ENCODE measurements at regions not wholly inside any gene's neighbourhood (a gene's known extent, or its start where the extent isn't known, plus 50 kb on each side); places are given as distances from the start of the nearest gene placed in this dataset.

- H3K4me1 Mint-ChIP-seq = no peaks in the 10 kb centered on the region
- ATAC-seq (ENCODE audit: low read depth in 2 of 2) (no peak), DNase-seq (no peak)
- H3K9me3 Mint-ChIP-seq = no peaks in the 10 kb centered on the region
- peaks cover 5% of the 10 kb centered on the region for H3K27me3 Mint-ChIP-seq
- no peak overlapping the region for H3K4me3 ChIP-seq (ENCODE audit: low read depth, low read length)
- H3K9me3 ChIP-seq (ENCODE audit: control insufficient read depth in 2 of 2, low read length in 2 of 2) = no peaks in the 10 kb centered on the region
- H3K36me3 ChIP-seq (ENCODE audit: control insufficient read depth, insufficient read depth, low read length) = no peaks in the 10 kb centered on the region
- H3K36me3 Mint-ChIP-seq = no peaks in the 10 kb centered on the region
- no peak overlapping the region for H3K27ac Mint-ChIP-seq
- H3K4me1 ChIP-seq (ENCODE audit: control insufficient read depth, insufficient read depth, low read length, poor library complexity, severe bottlenecking) = no peaks in the 10 kb centered on the region
- no peak overlapping the region for H3K4me3 Mint-ChIP-seq
- no peak overlapping the region for H3K27ac ChIP-seq (ENCODE audit: insufficient read depth, low read length, poor library complexity, severe bottlenecking)
- H3K27me3 ChIP-seq (ENCODE audit: control insufficient read depth, insufficient read depth, low read length) = no peaks in the 10 kb centered on the region
These were observed 105.5 kb upstream of the SMAD3 start for GRCh38 chr15:66959875-66960274.

GRCh38 chr15:66960519-66960918 lies 104.9 kb upstream of the SMAD3 start:
- no peak overlapping the region for H3K4me3 Mint-ChIP-seq
- DNase-seq (no peak), ATAC-seq (ENCODE audit: low read depth in 2 of 2) (no peak)
- Histone ChIP-seq H3K4me3 (ENCODE audit: low read depth, low read length) (no peak overlapping the region), H3K4me1 (ENCODE audit: control insufficient read depth, insufficient read depth, low read length, poor library complexity, severe bottlenecking) (no peaks in the 10 kb centered on the region), H3K27ac (ENCODE audit: insufficient read depth, low read length, poor library complexity, severe bottlenecking) (no peak overlapping the region), H3K36me3 (ENCODE audit: control insufficient read depth, insufficient read depth, low read length) (no peaks in the 10 kb centered on the region), H3K27me3 (ENCODE audit: control insufficient read depth, insufficient read depth, low read length) (no peaks in the 10 kb centered on the region), H3K9me3 (ENCODE audit: control insufficient read depth in 2 of 2, low read length in 2 of 2) (no peaks in the 10 kb centered on the region)
- no peaks in the 10 kb centered on the region for H3K36me3 Mint-ChIP-seq
- H3K27me3 Mint-ChIP-seq = peaks cover 5% of the 10 kb centered on the region
- H3K4me1 Mint-ChIP-seq = no peaks in the 10 kb centered on the region
- no peaks in the 10 kb centered on the region for H3K9me3 Mint-ChIP-seq
- H3K27ac Mint-ChIP-seq = no peak overlapping the region

GRCh38 chr15:66961407-66961884 lies 104.0 kb upstream of the SMAD3 start:
- no peaks in the 10 kb centered on the region for H3K9me3 ChIP-seq (ENCODE audit: control insufficient read depth in 2 of 2, low read length in 2 of 2)
- H3K9me3 Mint-ChIP-seq = no peaks in the 10 kb centered on the region
- peaks cover 5% of the 10 kb centered on the region for H3K27me3 Mint-ChIP-seq
- peaks cover 0 to 5% (median 0%) of the 10 kb centered on the region in 4 donors for H3K4me1 Mint-ChIP-seq
- ATAC-seq (ENCODE audit: low read depth in 2 of 2) (no peak), DNase-seq (peak in 1 of 3 donors; percentile 10)
- H3K36me3 ChIP-seq (ENCODE audit: control insufficient read depth, insufficient read depth, low read length) = no peaks in the 10 kb centered on the region
- H3K36me3 Mint-ChIP-seq = no peaks in the 10 kb centered on the region
- H3K4me3 ChIP-seq (ENCODE audit: low read depth, low read length) = no peak overlapping the region
- no peaks in the 10 kb centered on the region for H3K4me1 ChIP-seq (ENCODE audit: control insufficient read depth, insufficient read depth, low read length, poor library complexity, severe bottlenecking)
- peak overlapping the region in 2 of 3 donors; percentile 29 to 61 for H3K27ac Mint-ChIP-seq
- H3K27me3 ChIP-seq (ENCODE audit: control insufficient read depth, insufficient read depth, low read length) = no peaks in the 10 kb centered on the region
- H3K4me3 Mint-ChIP-seq = no peak overlapping the region
- H3K27ac ChIP-seq (ENCODE audit: insufficient read depth, low read length, poor library complexity, severe bottlenecking) = no peak overlapping the region

GRCh38 chr15:66961901-66962300 lies 103.5 kb upstream of the SMAD3 start:
- Histone ChIP-seq H3K27ac (ENCODE audit: insufficient read depth, low read length, poor library complexity, severe bottlenecking) (no peak overlapping the region), H3K4me3 (ENCODE audit: low read depth, low read length) (no peak overlapping the region), H3K36me3 (ENCODE audit: control insufficient read depth, insufficient read depth, low read length) (no peaks in the 10 kb centered on the region), H3K9me3 (ENCODE audit: control insufficient read depth in 2 of 2, low read length in 2 of 2) (no peaks in the 10 kb centered on the region), H3K27me3 (ENCODE audit: control insufficient read depth, insufficient read depth, low read length) (no peaks in the 10 kb centered on the region), H3K4me1 (ENCODE audit: control insufficient read depth, insufficient read depth, low read length, poor library complexity, severe bottlenecking) (no peaks in the 10 kb centered on the region)
- Mint-ChIP-seq H3K36me3 (no peaks in the 10 kb centered on the region), H3K27me3 (peaks cover 5% of the 10 kb centered on the region), H3K4me1 (peaks cover 0 to 5% (median 0%) of the 10 kb centered on the region in 4 donors), H3K27ac (no peak overlapping the region), H3K9me3 (no peaks in the 10 kb centered on the region), H3K4me3 (no peak overlapping the region)
- DNase-seq = no peak
- ATAC-seq (ENCODE audit: low read depth in 2 of 2) = no peak

- Mint-ChIP-seq H3K4me3 (no peak overlapping the region), H3K27ac (no peak overlapping the region), H3K36me3 (no peaks in the 10 kb centered on the region), H3K9me3 (no peaks in the 10 kb centered on the region), H3K4me1 (peaks cover 0 to 5% (median 0%) of the 10 kb centered on the region in 4 donors), H3K27me3 (peaks cover 5% of the 10 kb centered on the region)
- Histone ChIP-seq H3K4me3 (ENCODE audit: low read depth, low read length) (no peak overlapping the region), H3K27ac (ENCODE audit: insufficient read depth, low read length, poor library complexity, severe bottlenecking) (no peak overlapping the region), H3K27me3 (ENCODE audit: control insufficient read depth, insufficient read depth, low read length) (no peaks in the 10 kb centered on the region), H3K9me3 (ENCODE audit: control insufficient read depth in 2 of 2, low read length in 2 of 2) (no peaks in the 10 kb centered on the region), H3K36me3 (ENCODE audit: control insufficient read depth, insufficient read depth, low read length) (no peaks in the 10 kb centered on the region), H3K4me1 (ENCODE audit: control insufficient read depth, insufficient read depth, low read length, poor library complexity, severe bottlenecking) (no peaks in the 10 kb centered on the region)
- DNase-seq (no peak), ATAC-seq (ENCODE audit: low read depth in 2 of 2) (no peak)
These were observed 102.9 kb upstream of the SMAD3 start for GRCh38 chr15:66962522-66962921.

GRCh38 chr15:66963084-66963483 lies 102.3 kb upstream of the SMAD3 start:
- no peak for DNase-seq
- no peaks in the 10 kb centered on the region for H3K9me3 ChIP-seq (ENCODE audit: control insufficient read depth in 2 of 2, low read length in 2 of 2)
- no peaks in the 10 kb centered on the region for H3K4me1 ChIP-seq (ENCODE audit: control insufficient read depth, insufficient read depth, low read length, poor library complexity, severe bottlenecking)
- Mint-ChIP-seq H3K4me3 (no peak overlapping the region), H3K27ac (no peak overlapping the region), H3K27me3 (peaks cover 5% of the 10 kb centered on the region), H3K9me3 (no peaks in the 10 kb centered on the region), H3K4me1 (peaks cover 0 to 5% (median 0%) of the 10 kb centered on the region in 4 donors), H3K36me3 (no peaks in the 10 kb centered on the region)
- H3K27ac ChIP-seq (ENCODE audit: insufficient read depth, low read length, poor library complexity, severe bottlenecking) = no peak overlapping the region
- no peaks in the 10 kb centered on the region for H3K36me3 ChIP-seq (ENCODE audit: control insufficient read depth, insufficient read depth, low read length)
- no peaks in the 10 kb centered on the region for H3K27me3 ChIP-seq (ENCODE audit: control insufficient read depth, insufficient read depth, low read length)
- H3K4me3 ChIP-seq (ENCODE audit: low read depth, low read length) = no peak overlapping the region
- ATAC-seq (ENCODE audit: low read depth in 2 of 2) = no peak

GRCh38 chr15:66963710-66964109 lies 101.7 kb upstream of the SMAD3 start:
- H3K4me1 Mint-ChIP-seq = peaks cover 0 to 5% (median 0%) of the 10 kb centered on the region in 4 donors
- H3K27me3 Mint-ChIP-seq = peaks cover 5% of the 10 kb centered on the region
- Histone ChIP-seq H3K27me3 (ENCODE audit: control insufficient read depth, insufficient read depth, low read length) (no peaks in the 10 kb centered on the region), H3K9me3 (ENCODE audit: control insufficient read depth in 2 of 2, low read length in 2 of 2) (no peaks in the 10 kb centered on the region), H3K4me1 (ENCODE audit: control insufficient read depth, insufficient read depth, low read length, poor library complexity, severe bottlenecking) (no peaks in the 10 kb centered on the region), H3K4me3 (ENCODE audit: low read depth, low read length) (no peak overlapping the region), H3K36me3 (ENCODE audit: control insufficient read depth, insufficient read depth, low read length) (no peaks in the 10 kb centered on the region), H3K27ac (ENCODE audit: insufficient read depth, low read length, poor library complexity, severe bottlenecking) (no peak overlapping the region)
- no peak for ATAC-seq (ENCODE audit: low read depth in 2 of 2)
- H3K4me3 Mint-ChIP-seq = no peak overlapping the region
- no peak for DNase-seq
- H3K27ac Mint-ChIP-seq = no peak overlapping the region
- no peaks in the 10 kb centered on the region for H3K9me3 Mint-ChIP-seq
- no peaks in the 10 kb centered on the region for H3K36me3 Mint-ChIP-seq

GRCh38 chr15:66964111-66964738 lies 101.2 kb upstream of the SMAD3 start:
- no peaks in the 10 kb centered on the region for H3K4me1 ChIP-seq (ENCODE audit: control insufficient read depth, insufficient read depth, low read length, poor library complexity, severe bottlenecking)
- Mint-ChIP-seq H3K4me3 (no peak overlapping the region), H3K9me3 (no peaks in the 10 kb centered on the region), H3K36me3 (no peaks in the 10 kb centered on the region), H3K4me1 (peaks cover 0 to 5% (median 0%) of the 10 kb centered on the region in 4 donors), H3K27ac (no peak overlapping the region), H3K27me3 (peaks cover 5% of the 10 kb centered on the region)
- H3K27ac ChIP-seq (ENCODE audit: insufficient read depth, low read length, poor library complexity, severe bottlenecking) = no peak overlapping the region
- no peak for ATAC-seq (ENCODE audit: low read depth in 2 of 2)
- no peaks in the 10 kb centered on the region for H3K36me3 ChIP-seq (ENCODE audit: control insufficient read depth, insufficient read depth, low read length)
- H3K27me3 ChIP-seq (ENCODE audit: control insufficient read depth, insufficient read depth, low read length) = no peaks in the 10 kb centered on the region
- H3K9me3 ChIP-seq (ENCODE audit: control insufficient read depth in 2 of 2, low read length in 2 of 2) = no peaks in the 10 kb centered on the region
- no peak for DNase-seq
- no peak overlapping the region for H3K4me3 ChIP-seq (ENCODE audit: low read depth, low read length)

Measured in CD4-positive, CD25-positive, alpha-beta regulatory T cell (primary cell).